ENCODE measurements at regions not wholly inside any gene's neighbourhood (a gene's known extent, or its start where the extent isn't known, plus 50 kb on each side); places are given as distances from the start of the nearest gene placed in this dataset.

GRCh38 chr4:4726051-4726450 is 133.4 kb upstream of the MSX1 start (continued):
- TF ChIP-seq ZNF518B (CRISPR knock-in tag; IDR thresholded peaks at IDR 0.05) (no peak), CBX5 (IDR thresholded peaks at IDR 0.05; ENCODE audit: borderline replicate concordance, low read depth) (peak; percentile 98), CBX3 (IDR thresholded peaks at IDR 0.05; ENCODE audit: borderline replicate concordance in 1 of 2, low read length in 2 of 2) (peak in 1 of 2 experiments; percentile 94; a peak in 2 of 3 replicates), UBTF (IDR thresholded peaks at IDR 0.05; ENCODE audit: borderline replicate concordance in 1 of 2, low read depth in 2 of 2, low read length in 2 of 2) (no peak), MAZ (CRISPR knock-in tag; conservative IDR thresholded peaks at IDR 0.05 in 1 of 2, IDR thresholded peaks at IDR 0.05 in 1 of 2) (no peak), DMBX1 (CRISPR knock-in tag; IDR thresholded peaks at IDR 0.05; ENCODE audit: borderline replicate concordance) (no peak), PREB (CRISPR knock-in tag; IDR thresholded peaks at IDR 0.05) (no peak), EHMT2 (IDR thresholded peaks at IDR 0.05) (peak; percentile 51; the same call in 1 of the 2 replicates), ZNF445 (CRISPR knock-in tag; IDR thresholded peaks at IDR 0.05; ENCODE audit: low read depth) (no peak), CBFA2T3 (IDR thresholded peaks at IDR 0.05) (no peak), NR3C1 (CRISPR knock-in tag; IDR thresholded peaks at IDR 0.05) (no peak), MCM7 (IDR thresholded peaks at IDR 0.05) (no peak), HNRNPL (IDR thresholded peaks at IDR 0.05; ENCODE audit: low read depth, low read length) (no peak), ZNF239 (CRISPR knock-in tag; IDR thresholded peaks at IDR 0.05) (no peak), ZNF764 (CRISPR knock-in tag; IDR thresholded peaks at IDR 0.05; ENCODE audit: low read depth) (no peak), CTCFL (IDR thresholded peaks at IDR 0.05; ENCODE audit: borderline replicate concordance, insufficient read depth, low read depth, low read length, poor library complexity, severe bottlenecking) (no peak), ZNF280A (IDR thresholded peaks at IDR 0.05; ENCODE audit: low read depth, partially characterized antibody) (peak; percentile 58), ASH1L (IDR thresholded peaks at IDR 0.05; ENCODE audit: borderline replicate concordance, low read depth, partially characterized antibody) (no peak)

All from K562 (cell line).